ENCODE measurements at regions not wholly inside any gene's neighbourhood (a gene's known extent, or its start where the extent isn't known, plus 50 kb on each side); places are given as distances from the start of the nearest gene placed in this dataset.

DNA sequence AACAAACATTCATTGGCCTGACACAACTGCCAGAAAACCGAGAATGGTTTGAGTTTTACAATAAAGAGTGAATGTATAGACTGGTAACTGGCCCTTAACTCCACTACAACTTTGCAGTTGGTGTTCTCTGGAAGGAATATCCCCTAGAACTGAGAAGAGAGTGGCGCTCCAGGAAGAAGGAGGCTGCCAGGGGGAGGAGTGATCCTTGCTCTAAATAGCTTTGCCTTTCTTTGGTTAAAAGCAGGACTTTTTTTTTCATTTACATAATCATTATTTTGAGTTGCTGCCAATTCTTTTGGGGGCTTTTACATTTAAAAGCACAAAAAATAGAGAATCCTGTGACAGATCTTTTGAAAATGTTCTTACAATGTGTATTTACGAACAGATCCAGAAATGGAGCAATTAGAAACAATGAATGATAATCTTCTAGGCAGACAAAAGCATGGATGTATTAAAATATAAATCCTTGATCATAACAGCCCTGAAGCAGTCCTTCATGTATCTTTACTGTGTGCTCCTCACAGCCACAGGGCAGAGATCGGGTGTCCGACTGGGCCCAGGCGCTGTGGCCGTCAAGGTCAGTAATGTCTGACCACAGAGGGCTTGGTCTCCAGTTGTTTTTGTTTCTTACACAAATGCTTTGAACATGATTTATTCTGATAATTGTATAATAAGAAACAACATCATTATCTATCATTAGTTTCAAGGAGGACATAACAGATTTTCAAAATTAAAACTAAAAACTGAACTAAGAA lies 612.2 kb downstream of the HDGFL1 start:
- Histone ChIP-seq H4K20me1 (ENCODE audit: low read depth) (no peaks in the 10 kb centered on the region), H3K4me1 (peaks cover 22% of the 10 kb centered on the region), H3K36me3 (no peaks in the 10 kb centered on the region), H3K4me2 (peak overlapping the region; percentile 49), H2AFZ (replicated peaks) (no peak overlapping the region), H3K4me3 (no peak overlapping the region), H3K27ac (no peak overlapping the region), H3K27me3 (no peaks in the 10 kb centered on the region), H3K9me3 (ENCODE audit: low read depth) (no peaks in the 10 kb centered on the region), H3K9ac (no peak overlapping the region), H3K79me2 (ENCODE audit: low read depth) (no peaks in the 10 kb centered on the region), H3F3A (ENCODE audit: low read depth) (peaks cover 16% of the 10 kb centered on the region)
- DNase-seq (ENCODE audit: low spot score) = peak; percentile 4
- Mint-ChIP-seq H3K27me3 (ENCODE audit: insufficient read depth, low read depth) (peaks cover 21% of the 10 kb centered on the region), H3K27ac (peak overlapping the region; percentile 88), H3K4me3 (peak overlapping the region; percentile 51), H3K4me1 (peaks cover 42% of the 10 kb centered on the region), H3K36me3 (no peaks in the 10 kb centered on the region), H3K9me3 (peaks cover 5% of the 10 kb centered on the region)
- TF ChIP-seq, protein P1, sequence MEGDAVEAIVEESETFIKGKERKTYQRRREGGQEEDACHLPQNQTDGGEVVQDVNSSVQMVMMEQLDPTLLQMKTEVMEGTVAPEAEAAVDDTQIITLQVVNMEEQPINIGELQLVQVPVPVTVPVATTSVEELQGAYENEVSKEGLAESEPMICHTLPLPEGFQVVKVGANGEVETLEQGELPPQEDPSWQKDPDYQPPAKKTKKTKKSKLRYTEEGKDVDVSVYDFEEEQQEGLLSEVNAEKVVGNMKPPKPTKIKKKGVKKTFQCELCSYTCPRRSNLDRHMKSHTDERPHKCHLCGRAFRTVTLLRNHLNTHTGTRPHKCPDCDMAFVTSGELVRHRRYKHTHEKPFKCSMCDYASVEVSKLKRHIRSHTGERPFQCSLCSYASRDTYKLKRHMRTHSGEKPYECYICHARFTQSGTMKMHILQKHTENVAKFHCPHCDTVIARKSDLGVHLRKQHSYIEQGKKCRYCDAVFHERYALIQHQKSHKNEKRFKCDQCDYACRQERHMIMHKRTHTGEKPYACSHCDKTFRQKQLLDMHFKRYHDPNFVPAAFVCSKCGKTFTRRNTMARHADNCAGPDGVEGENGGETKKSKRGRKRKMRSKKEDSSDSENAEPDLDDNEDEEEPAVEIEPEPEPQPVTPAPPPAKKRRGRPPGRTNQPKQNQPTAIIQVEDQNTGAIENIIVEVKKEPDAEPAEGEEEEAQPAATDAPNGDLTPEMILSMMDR (IDR thresholded peaks at IDR 0.05) = no peak
- TF ChIP-seq EZH2 (IDR thresholded peaks at IDR 0.05) = no peak
- TF ChIP-seq EZH2phosphoT487 (IDR thresholded peaks at IDR 0.05) = no peak

DNA sequence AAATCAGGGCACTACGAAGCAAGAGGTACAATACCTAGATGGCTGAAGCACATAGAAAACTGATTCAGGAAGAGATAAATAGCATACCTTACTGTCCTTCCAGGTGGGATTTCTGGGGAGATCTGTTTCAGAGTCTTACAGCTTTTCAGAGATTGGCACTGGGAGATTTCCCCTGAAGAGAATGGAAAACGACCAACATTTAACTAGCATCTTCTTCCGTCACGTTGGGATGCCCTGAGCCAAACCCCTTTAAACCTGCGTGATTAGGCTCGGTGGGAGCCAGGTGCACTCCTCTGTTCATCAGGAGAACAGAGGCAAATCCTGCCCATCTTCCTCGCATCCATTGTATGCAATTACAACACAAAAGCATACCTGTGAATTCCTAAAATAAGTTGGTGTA lies 614.5 kb downstream of the HDGFL1 start:
- Histone ChIP-seq H3K4me3 (no peak overlapping the region), H3K4me1 (peaks cover 22% of the 10 kb centered on the region), H3K9ac (no peak overlapping the region), H4K20me1 (ENCODE audit: low read depth) (no peaks in the 10 kb centered on the region), H3K27me3 (no peaks in the 10 kb centered on the region), H3F3A (ENCODE audit: low read depth) (peaks cover 16% of the 10 kb centered on the region), H3K4me2 (no peak overlapping the region), H3K9me3 (ENCODE audit: low read depth) (no peaks in the 10 kb centered on the region), H3K79me2 (ENCODE audit: low read depth) (no peaks in the 10 kb centered on the region), H2AFZ (replicated peaks) (no peak overlapping the region), H3K27ac (no peak overlapping the region), H3K36me3 (no peaks in the 10 kb centered on the region)
- Mint-ChIP-seq H3K4me3 (no peak overlapping the region), H3K27ac (no peak overlapping the region), H3K4me1 (peaks cover 30% of the 10 kb centered on the region), H3K9me3 (peaks cover 5% of the 10 kb centered on the region), H3K36me3 (no peaks in the 10 kb centered on the region), H3K27me3 (ENCODE audit: insufficient read depth, low read depth) (peaks cover 11% of the 10 kb centered on the region)
- DNase-seq (ENCODE audit: low spot score) = no peak
- TF ChIP-seq EZH2phosphoT487 (IDR thresholded peaks at IDR 0.05) (no peak), EZH2 (IDR thresholded peaks at IDR 0.05) (no peak)
- TF ChIP-seq, protein P1 (IDR thresholded peaks at IDR 0.05) = no peak

DNA sequence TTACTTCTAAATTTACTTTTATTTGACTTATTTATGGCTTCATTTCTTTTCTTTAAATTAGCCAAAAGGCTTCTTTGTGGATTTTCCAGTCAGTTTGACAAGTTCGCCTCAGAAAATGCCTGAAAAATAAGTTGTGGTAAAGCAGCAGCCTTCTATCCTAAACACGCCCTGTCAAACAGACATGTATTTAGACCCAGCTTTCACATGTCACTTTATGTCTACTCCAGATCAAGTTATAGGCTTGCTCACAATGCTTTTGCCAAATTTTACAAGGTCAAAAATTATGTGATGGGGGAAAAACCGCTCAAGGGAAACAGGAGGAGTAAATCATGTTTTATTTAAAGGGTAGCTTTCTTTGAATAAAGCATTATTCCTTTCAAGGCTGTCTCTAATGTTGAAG lies 615.0 kb downstream of the HDGFL1 start:
- peaks cover 8% of the 10 kb centered on the region for H3K27me3 Mint-ChIP-seq (ENCODE audit: insufficient read depth, low read depth)
- H3K27me3 ChIP-seq = no peaks in the 10 kb centered on the region
- no peaks in the 10 kb centered on the region for H3K79me2 ChIP-seq (ENCODE audit: low read depth)
- no peak overlapping the region for H2AFZ ChIP-seq (replicated peaks)
- H3K9me3 ChIP-seq (ENCODE audit: low read depth) = no peaks in the 10 kb centered on the region
- H3K4me2 ChIP-seq = no peak overlapping the region
- no peaks in the 10 kb centered on the region for H4K20me1 ChIP-seq (ENCODE audit: low read depth)
- no peaks in the 10 kb centered on the region for H3K36me3 ChIP-seq
- TF ChIP-seq EZH2 (IDR thresholded peaks at IDR 0.05) = no peak
- no peak for TF ChIP-seq EZH2phosphoT487 (IDR thresholded peaks at IDR 0.05)
- TF ChIP-seq, protein P1 (IDR thresholded peaks at IDR 0.05) = no peak
- H3F3A ChIP-seq (ENCODE audit: low read depth) = peaks cover 16% of the 10 kb centered on the region
- H3K4me3 ChIP-seq = no peak overlapping the region
- H3K9ac ChIP-seq = no peak overlapping the region
- no peak overlapping the region for H3K27ac Mint-ChIP-seq
- peaks cover 27% of the 10 kb centered on the region for H3K4me1 Mint-ChIP-seq
- peaks cover 22% of the 10 kb centered on the region for H3K4me1 ChIP-seq
- no peak overlapping the region for H3K27ac ChIP-seq
- no peaks in the 10 kb centered on the region for H3K36me3 Mint-ChIP-seq
- H3K4me3 Mint-ChIP-seq = no peak overlapping the region
- no peak for DNase-seq (ENCODE audit: low spot score)
- H3K9me3 Mint-ChIP-seq = peaks cover 5% of the 10 kb centered on the region

All from neural progenitor cell (in vitro differentiated cells).